ENCODE measurements at regions not wholly inside any gene's neighbourhood (a gene's known extent, or its start where the extent isn't known, plus 50 kb on each side); places are given as distances from the start of the nearest gene placed in this dataset.

DNA sequence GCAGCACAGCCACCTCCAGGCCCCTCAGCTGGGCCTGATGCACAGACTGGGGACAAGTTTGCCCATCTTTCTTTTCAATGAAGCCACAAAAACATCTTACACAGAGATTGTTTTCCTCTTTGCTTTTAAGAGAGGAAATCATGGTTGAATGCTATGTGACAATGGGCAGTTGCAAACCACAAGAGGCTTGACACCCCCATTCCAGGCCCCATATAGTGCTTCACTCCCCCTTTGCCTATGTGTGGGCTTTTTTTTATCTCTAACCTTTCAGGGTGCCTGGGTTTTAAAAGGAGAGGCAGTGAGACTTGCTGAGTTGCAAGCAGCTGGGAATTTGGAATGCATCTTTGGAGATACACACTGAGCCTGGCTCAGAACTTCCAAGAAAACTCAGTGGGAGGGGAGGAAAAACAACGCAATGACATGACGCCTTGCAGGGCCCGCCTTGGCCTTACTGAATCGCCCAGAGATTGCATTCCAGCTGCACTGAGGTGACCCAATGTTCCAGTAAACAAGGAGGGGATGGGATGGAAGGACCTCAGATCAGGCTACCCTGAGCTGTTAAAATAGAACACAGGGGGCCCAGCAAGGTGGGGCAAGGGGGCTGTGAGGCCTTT, 145.2 kb upstream of the ZNF648 start:
- H3K4me1 ChIP-seq (ENCODE audit: control insufficient read depth in 1 of 2, insufficient read depth in 2 of 2, low read length in 2 of 2): no peaks in the 10 kb centered on the region
- TF ChIP-seq, protein P1, sequence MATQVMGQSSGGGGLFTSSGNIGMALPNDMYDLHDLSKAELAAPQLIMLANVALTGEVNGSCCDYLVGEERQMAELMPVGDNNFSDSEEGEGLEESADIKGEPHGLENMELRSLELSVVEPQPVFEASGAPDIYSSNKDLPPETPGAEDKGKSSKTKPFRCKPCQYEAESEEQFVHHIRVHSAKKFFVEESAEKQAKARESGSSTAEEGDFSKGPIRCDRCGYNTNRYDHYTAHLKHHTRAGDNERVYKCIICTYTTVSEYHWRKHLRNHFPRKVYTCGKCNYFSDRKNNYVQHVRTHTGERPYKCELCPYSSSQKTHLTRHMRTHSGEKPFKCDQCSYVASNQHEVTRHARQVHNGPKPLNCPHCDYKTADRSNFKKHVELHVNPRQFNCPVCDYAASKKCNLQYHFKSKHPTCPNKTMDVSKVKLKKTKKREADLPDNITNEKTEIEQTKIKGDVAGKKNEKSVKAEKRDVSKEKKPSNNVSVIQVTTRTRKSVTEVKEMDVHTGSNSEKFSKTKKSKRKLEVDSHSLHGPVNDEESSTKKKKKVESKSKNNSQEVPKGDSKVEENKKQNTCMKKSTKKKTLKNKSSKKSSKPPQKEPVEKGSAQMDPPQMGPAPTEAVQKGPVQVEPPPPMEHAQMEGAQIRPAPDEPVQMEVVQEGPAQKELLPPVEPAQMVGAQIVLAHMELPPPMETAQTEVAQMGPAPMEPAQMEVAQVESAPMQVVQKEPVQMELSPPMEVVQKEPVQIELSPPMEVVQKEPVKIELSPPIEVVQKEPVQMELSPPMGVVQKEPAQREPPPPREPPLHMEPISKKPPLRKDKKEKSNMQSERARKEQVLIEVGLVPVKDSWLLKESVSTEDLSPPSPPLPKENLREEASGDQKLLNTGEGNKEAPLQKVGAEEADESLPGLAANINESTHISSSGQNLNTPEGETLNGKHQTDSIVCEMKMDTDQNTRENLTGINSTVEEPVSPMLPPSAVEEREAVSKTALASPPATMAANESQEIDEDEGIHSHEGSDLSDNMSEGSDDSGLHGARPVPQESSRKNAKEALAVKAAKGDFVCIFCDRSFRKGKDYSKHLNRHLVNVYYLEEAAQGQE (IDR thresholded peaks at IDR 0.05; ENCODE audit: low read depth): no peak
- TF ChIP-seq CEBPB (IDR thresholded peaks at IDR 0.05; ENCODE audit: low read depth) (no peak), ELF1 (IDR thresholded peaks at IDR 0.05; ENCODE audit: borderline replicate concordance, low read depth) (no peak), ZFX (IDR thresholded peaks at IDR 0.05) (no peak), RAD21 (IDR thresholded peaks at IDR 0.05; ENCODE audit: low read depth) (no peak)
- TF ChIP-seq, protein P2, sequence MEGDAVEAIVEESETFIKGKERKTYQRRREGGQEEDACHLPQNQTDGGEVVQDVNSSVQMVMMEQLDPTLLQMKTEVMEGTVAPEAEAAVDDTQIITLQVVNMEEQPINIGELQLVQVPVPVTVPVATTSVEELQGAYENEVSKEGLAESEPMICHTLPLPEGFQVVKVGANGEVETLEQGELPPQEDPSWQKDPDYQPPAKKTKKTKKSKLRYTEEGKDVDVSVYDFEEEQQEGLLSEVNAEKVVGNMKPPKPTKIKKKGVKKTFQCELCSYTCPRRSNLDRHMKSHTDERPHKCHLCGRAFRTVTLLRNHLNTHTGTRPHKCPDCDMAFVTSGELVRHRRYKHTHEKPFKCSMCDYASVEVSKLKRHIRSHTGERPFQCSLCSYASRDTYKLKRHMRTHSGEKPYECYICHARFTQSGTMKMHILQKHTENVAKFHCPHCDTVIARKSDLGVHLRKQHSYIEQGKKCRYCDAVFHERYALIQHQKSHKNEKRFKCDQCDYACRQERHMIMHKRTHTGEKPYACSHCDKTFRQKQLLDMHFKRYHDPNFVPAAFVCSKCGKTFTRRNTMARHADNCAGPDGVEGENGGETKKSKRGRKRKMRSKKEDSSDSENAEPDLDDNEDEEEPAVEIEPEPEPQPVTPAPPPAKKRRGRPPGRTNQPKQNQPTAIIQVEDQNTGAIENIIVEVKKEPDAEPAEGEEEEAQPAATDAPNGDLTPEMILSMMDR (IDR thresholded peaks at IDR 0.05 in 2 of 3, conservative IDR thresholded peaks at IDR 0.05 in 1 of 3; ENCODE audit: borderline replicate concordance in 1 of 3, insufficient read depth in 1 of 3, low read depth in 2 of 3, low read length in 2 of 3): no peak
- no peaks in the 10 kb centered on the region for H3K36me3 ChIP-seq (ENCODE audit: control insufficient read depth in 1 of 2, insufficient read depth in 2 of 2, low read length in 2 of 2)
- no peak overlapping the region for H3K4me3 ChIP-seq (replicated peaks in 1 of 2; ENCODE audit: low read depth in 1 of 2, low read length in 2 of 2)
- ChIA-PET POLR2A (no interaction called here), RAD21 (ENCODE audit: low non-redundant PET in 1 of 2, low total read pairs in 2 of 2, uncharacterized antibody in 2 of 2, unreplicated experiment in 2 of 2) (no interaction called here), CTCF (no interaction called here)
- no peak overlapping the region for H3K27ac ChIP-seq (ENCODE audit: low read depth, low read length)
- no peak overlapping the region for H3K4me2 ChIP-seq (ENCODE audit: low read length)
- DNase-seq (ENCODE audit: low read depth, low spot score) (no peak), ATAC-seq (no peak)
- intact Hi-C loops (cut with micrococcal nuclease): no loop called here
- no peak overlapping the region for H3K9ac ChIP-seq (ENCODE audit: low read length)
- BruUV-seq (replicated peaks): no TSS peak
- H4K20me1 ChIP-seq (ENCODE audit: insufficient read depth): no peaks in the 10 kb centered on the region
- H3K27me3 ChIP-seq (ENCODE audit: insufficient read depth, low read length): no peaks in the 10 kb centered on the region
- no peaks in the 10 kb centered on the region for H3K79me2 ChIP-seq (ENCODE audit: insufficient read depth, low read length)
- H3K9me2 ChIP-seq (ENCODE audit: insufficient read depth): no peaks in the 10 kb centered on the region
- H2AFZ ChIP-seq (ENCODE audit: low read depth, low read length, poor library complexity, severe bottlenecking): no peak overlapping the region
- no peaks in the 10 kb centered on the region for H3K9me3 ChIP-seq (ENCODE audit: control insufficient read depth in 1 of 2, insufficient read depth in 1 of 2, low read depth in 1 of 2, low read length in 2 of 2)

Measured in HCT116 (cell line).